Esophagus muscularis mucosa (tissue), 4 donors: ENCODE measurements at regions not wholly inside any gene's neighbourhood (a gene's known extent, or its start where the extent isn't known, plus 50 kb on each side); places are given as distances from the start of the nearest gene placed in this dataset.
"Not testable (repeated sequence)": the region's sequence is repeated elsewhere in the genome, so short reads cannot be mapped to it uniquely, and the experiment has no call there.

ENCODE experiments used
- DNase-seq: peaks from one replicate; pipeline ENCODE4 v3.0.0-alpha.2; 2017; ENCODE audit errors: extremely low spot score
- H3K27ac ChIP-seq, 4 donors: fragments of 200-600 bp; sonication (generic); replicated peaks in 1 of 4; 1 replicate in 3 of 4; 2 replicates in 1 of 4; pipeline ENCODE4 v1.5.1; 2016 to 2019; ENCODE audit warnings: mild to moderate bottlenecking in 1 of 4
- H3K27me3 ChIP-seq, 4 donors: fragments of 200-600 bp; sonication (generic); one replicate each; pipeline versions ENCODE4 v1.5.1 to v1.6.0; 2016 to 2019
- H3K36me3 ChIP-seq, 4 donors: fragments of 200-600 bp; sonication (generic); one replicate each; pipeline ENCODE4 v1.5.1; 2016 to 2019
- H3K4me1 ChIP-seq, 4 donors: fragments of 200-600 bp; sonication (generic); one replicate each; pipeline ENCODE4 v1.5.1; 2016 to 2019
- H3K4me3 ChIP-seq, 4 donors: fragments of 200-600 bp; sonication (generic); 1 replicate in 2 of 4; 2 replicates in 2 of 4; pipeline ENCODE4 v1.5.1; 2016 to 2019; ENCODE audit warnings: mild to moderate bottlenecking in 4 of 4, moderate library complexity in 1 of 4
- H3K9me3 ChIP-seq, 4 donors: fragments of 200-600 bp; sonication (generic); 1 replicate in 3 of 4; 2 replicates in 1 of 4; pipeline ENCODE4 v1.5.1; 2016 to 2019
- EP300 ChIP-seq: sonication (generic); formaldehyde crosslinking; IDR thresholded peaks from one replicate; pipeline ENCODE4 v1.6.1; 2017; ENCODE audit warnings: antibody characterized with exemption
- POLR2A ChIP-seq: fragments of 450-650 bp; IDR thresholded peaks from one replicate; pipeline ENCODE4 v1.6.1; 2017; ENCODE audit warnings: antibody characterized with exemption, moderate library complexity, mild to moderate bottlenecking, low read depth
- POLR2AphosphoS5 ChIP-seq, 2 donors: sonication (generic); formaldehyde crosslinking; IDR thresholded peaks; one replicate each; pipeline ENCODE4 v1.6.1; 2017; ENCODE audit warnings: antibody characterized with exemption in 2 of 2
- WGBS: methylation state at CpG from one replicate; pipeline ENCODE4 v1.1.5; 2018; 5-methylcytosine and 5-hydroxymethylcytosine counted together
- intact Hi-C: fragments of 100-400 bp; cut with DNase I; formaldehyde crosslinking; loops from one replicate; pipeline ENCODE4 v1.15.1; 2023
- TF ChIP-seq, protein P1 (sequence below), 3 experiments: fragments of 200-600 bp in 2 of 3; fragments of 450-650 bp in 1 of 3; sonication (generic) in 2 of 3; IDR thresholded peaks; one replicate each; pipeline ENCODE4 v1.5.1; 2017 to 2019; ENCODE audit warnings: antibody characterized with exemption in 3 of 3, mild to moderate bottlenecking in 2 of 3, moderate library complexity in 1 of 3

- H3K4me3 ChIP-seq: no peak overlapping the region
- H3K36me3 ChIP-seq: no peaks in the 10 kb centered on the region
- 76% methylated on average over 4 of the region's 4 CpGs for WGBS
- intact Hi-C loops: no loop called here
- H3K4me1 ChIP-seq: no peaks in the 10 kb centered on the region
- peaks cover 0 to 16% (median 0%) of the 10 kb centered on the region in 4 donors for H3K27me3 ChIP-seq
- H3K27ac ChIP-seq: no peak overlapping the region
- TF ChIP-seq POLR2A: no peak
- TF ChIP-seq EP300: no peak
- no peak for DNase-seq
- H3K9me3 ChIP-seq: no peaks in the 10 kb centered on the region
These were observed 111.5 kb upstream of the HAND1 start for GRCh38 chr5:154589511-154589910.

DNA sequence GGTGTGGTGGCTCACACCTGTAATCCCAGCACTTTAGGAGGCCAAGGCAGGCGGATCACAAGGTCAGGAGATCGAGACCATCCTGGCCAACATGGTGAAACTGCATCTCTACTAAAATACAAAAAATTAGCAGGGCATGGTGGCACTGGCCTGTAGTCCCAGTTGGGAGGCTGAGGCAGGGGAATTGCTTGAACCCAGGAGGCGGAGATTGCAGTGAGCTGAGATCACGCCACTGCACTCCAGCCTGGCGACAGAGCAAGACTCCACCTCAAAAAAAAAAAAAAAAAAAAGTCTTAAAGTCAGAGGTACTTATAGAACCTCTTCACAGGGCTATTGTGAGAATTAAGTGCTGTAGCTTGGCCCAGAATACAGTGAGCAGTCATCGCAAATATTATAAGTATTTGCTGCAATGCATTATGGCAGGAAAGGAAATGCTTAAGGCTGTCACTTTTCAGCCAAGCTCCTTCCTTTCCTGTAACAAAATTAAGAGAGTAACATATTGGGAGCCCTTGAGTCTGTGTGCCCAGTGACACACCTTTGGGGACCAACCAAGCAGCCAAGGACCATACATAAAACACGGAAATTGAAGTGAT is 110.9 kb upstream of the HAND1 start:
- intact Hi-C loops, H3K4me1 ChIP-seq, DNase-seq, H3K36me3 ChIP-seq, H3K27ac ChIP-seq, H3K9me3 ChIP-seq, H3K4me3 ChIP-seq: not testable (repeated sequence)
- peaks cover 0 to 19% (median 0%) of the 10 kb centered on the region in 4 donors for H3K27me3 ChIP-seq
- 81% methylated on average over 7 of the region's 7 CpGs for WGBS

- no peaks in the 10 kb centered on the region for H3K36me3 ChIP-seq
- DNase-seq: no peak
- TF ChIP-seq POLR2A (no peak), EP300 (no peak), POLR2AphosphoS5 (IDR thresholded peaks at IDR 0.05) (no peak)
- TF ChIP-seq, protein P1, sequence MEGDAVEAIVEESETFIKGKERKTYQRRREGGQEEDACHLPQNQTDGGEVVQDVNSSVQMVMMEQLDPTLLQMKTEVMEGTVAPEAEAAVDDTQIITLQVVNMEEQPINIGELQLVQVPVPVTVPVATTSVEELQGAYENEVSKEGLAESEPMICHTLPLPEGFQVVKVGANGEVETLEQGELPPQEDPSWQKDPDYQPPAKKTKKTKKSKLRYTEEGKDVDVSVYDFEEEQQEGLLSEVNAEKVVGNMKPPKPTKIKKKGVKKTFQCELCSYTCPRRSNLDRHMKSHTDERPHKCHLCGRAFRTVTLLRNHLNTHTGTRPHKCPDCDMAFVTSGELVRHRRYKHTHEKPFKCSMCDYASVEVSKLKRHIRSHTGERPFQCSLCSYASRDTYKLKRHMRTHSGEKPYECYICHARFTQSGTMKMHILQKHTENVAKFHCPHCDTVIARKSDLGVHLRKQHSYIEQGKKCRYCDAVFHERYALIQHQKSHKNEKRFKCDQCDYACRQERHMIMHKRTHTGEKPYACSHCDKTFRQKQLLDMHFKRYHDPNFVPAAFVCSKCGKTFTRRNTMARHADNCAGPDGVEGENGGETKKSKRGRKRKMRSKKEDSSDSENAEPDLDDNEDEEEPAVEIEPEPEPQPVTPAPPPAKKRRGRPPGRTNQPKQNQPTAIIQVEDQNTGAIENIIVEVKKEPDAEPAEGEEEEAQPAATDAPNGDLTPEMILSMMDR (IDR thresholded peaks at IDR 0.05): no peak
- H3K4me3 ChIP-seq: no peak overlapping the region
- 84% methylated on average over 13 of the region's 13 CpGs for WGBS
- H3K9me3 ChIP-seq: no peaks in the 10 kb centered on the region
- peaks cover 0 to 24% (median 0%) of the 10 kb centered on the region in 4 donors for H3K27me3 ChIP-seq
- intact Hi-C loops: no loop called here
- H3K27ac ChIP-seq: no peak overlapping the region
- no peaks in the 10 kb centered on the region for H3K4me1 ChIP-seq
These were observed 110.2 kb upstream of the HAND1 start for GRCh38 chr5:154588091-154588774.

DNA sequence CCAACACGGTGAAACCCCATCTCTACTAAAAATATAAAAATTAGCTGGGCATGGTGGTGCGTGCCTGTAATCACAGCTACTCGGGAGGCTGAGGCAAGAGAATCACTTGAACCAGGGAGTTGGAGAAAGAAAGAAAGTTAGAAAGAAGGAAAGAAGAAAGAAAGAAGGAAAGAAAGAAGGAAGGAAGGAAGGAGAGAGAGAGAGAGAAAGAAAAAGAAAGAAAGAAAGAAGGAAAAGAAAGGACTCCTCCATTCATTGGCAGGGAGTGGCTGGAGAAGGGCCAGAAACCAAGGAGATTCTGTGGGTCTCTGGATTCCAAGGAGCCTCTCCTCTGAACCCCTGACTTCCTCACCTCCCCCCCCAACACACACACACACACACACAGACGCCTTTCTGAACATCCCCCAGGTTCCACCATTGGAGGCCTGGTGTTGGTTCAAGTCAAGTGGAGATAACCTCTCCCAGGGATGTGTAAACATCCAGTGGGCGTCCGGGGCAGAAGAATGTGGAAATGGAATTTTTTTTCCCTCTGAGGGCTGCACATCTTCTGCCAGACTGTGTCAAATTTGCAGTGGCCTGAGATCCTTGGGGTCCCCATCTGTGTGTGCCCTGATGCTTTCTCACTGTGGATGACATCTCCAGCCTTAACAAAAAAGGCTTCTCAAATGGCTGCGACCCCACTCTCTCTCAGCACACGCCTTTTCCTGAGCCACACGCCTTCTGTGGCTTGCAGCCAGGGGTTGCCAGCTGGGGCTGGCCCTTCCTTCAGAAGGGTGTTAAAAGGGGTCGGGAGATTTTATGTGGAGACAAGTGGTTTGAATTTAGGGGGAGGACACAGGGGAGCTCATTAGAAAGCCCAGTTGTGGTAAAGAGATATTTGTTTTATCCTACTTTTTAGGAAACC is 109.3 kb upstream of the HAND1 start:
- Histone ChIP-seq H3K9me3 (no peaks in the 10 kb centered on the region), H3K36me3 (no peaks in the 10 kb centered on the region), H3K27ac (no peak overlapping the region), H3K4me3 (no peak overlapping the region), H3K4me1 (no peaks in the 10 kb centered on the region), H3K27me3 (peaks cover 0 to 32% (median 0%) of the 10 kb centered on the region in 4 donors)
- TF ChIP-seq, protein P1 (IDR thresholded peaks at IDR 0.05): no peak
- no peak for TF ChIP-seq EP300
- no peak for TF ChIP-seq POLR2AphosphoS5 (IDR thresholded peaks at IDR 0.05)
- no peak for TF ChIP-seq POLR2A
- intact Hi-C loops: no loop called here
- WGBS: 40% methylated on average over 10 of the region's 10 CpGs
- DNase-seq: no peak

- Histone ChIP-seq H3K36me3 (no peaks in the 10 kb centered on the region), H3K4me3 (no peak overlapping the region), H3K27me3 (peaks cover 0 to 35% (median 0%) of the 10 kb centered on the region in 4 donors), H3K4me1 (no peaks in the 10 kb centered on the region), H3K9me3 (no peaks in the 10 kb centered on the region), H3K27ac (no peak overlapping the region)
- WGBS: 71% methylated on average over 9 of the region's 12 CpGs
- no peak for DNase-seq
- TF ChIP-seq POLR2A (no peak), POLR2AphosphoS5 (IDR thresholded peaks at IDR 0.05) (no peak), EP300 (no peak)
- TF ChIP-seq, protein P1 (IDR thresholded peaks at IDR 0.05): no peak
- intact Hi-C loops: no loop called here
These were observed 105.7 kb upstream of the HAND1 start for GRCh38 chr5:154583671-154584177.
